22Rv1 (cell line): ENCODE measurements at regions not wholly inside any gene's neighbourhood (a gene's known extent, or its start where the extent isn't known, plus 50 kb on each side); places are given as distances from the start of the nearest gene placed in this dataset.

Source experiments
- H3K27ac ChIP-seq: fragments of 450-650 bp; 2 replicates; pipeline ENCODE4 v1.5.1; 2017
- ZFX ChIP-seq: fragments of 450-650 bp; IDR thresholded peaks from 2 replicates; pipeline ENCODE4 v1.6.1; 2017; ENCODE audit warnings: antibody characterized with exemption, borderline replicate concordance
- TF ChIP-seq, protein P1 (sequence below): fragments of 450-650 bp; IDR thresholded peaks from 2 replicates; pipeline ENCODE4 v1.5.1; 2017; ENCODE audit warnings: mild to moderate bottlenecking

- no peak overlapping the region for H3K27ac ChIP-seq
- TF ChIP-seq ZFX: no peak
- TF ChIP-seq, protein P1, sequence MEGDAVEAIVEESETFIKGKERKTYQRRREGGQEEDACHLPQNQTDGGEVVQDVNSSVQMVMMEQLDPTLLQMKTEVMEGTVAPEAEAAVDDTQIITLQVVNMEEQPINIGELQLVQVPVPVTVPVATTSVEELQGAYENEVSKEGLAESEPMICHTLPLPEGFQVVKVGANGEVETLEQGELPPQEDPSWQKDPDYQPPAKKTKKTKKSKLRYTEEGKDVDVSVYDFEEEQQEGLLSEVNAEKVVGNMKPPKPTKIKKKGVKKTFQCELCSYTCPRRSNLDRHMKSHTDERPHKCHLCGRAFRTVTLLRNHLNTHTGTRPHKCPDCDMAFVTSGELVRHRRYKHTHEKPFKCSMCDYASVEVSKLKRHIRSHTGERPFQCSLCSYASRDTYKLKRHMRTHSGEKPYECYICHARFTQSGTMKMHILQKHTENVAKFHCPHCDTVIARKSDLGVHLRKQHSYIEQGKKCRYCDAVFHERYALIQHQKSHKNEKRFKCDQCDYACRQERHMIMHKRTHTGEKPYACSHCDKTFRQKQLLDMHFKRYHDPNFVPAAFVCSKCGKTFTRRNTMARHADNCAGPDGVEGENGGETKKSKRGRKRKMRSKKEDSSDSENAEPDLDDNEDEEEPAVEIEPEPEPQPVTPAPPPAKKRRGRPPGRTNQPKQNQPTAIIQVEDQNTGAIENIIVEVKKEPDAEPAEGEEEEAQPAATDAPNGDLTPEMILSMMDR: no peak
Measured at GRCh38 chr2:145203891-145204290, 684.0 kb upstream of the ZEB2 start.

GRCh38 chr2:145199827-145200706 is 680.1 kb upstream of the ZEB2 start:
- TF ChIP-seq, protein P1: no peak
- TF ChIP-seq ZFX: no peak

DNA sequence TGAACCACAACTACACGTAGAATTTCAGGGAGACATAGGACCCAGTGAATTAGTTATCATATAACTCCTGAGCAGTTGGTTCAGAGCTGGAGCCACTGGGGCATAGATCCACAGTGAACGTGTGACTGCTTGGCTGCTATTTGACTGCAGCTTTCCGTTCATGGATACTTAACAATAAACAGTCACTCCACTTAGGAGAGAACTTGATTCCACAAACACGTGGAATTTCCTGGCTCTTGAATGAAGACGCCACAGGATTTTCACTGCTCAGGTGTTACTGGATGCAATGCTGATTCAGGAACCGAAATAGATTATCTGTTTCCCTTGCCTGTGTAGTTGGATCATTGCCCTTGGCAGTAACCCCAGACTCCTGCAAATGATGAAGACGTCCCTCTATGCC is 679.1 kb upstream of the ZEB2 start:
- H3K27ac ChIP-seq: no peak overlapping the region
- TF ChIP-seq, protein P1: no peak
- no peak for TF ChIP-seq ZFX

More at GRCh38 chr2:145199827-145200706, 680.1 kb upstream of the ZEB2 start:
- H3K27ac ChIP-seq: no peak overlapping the region

GRCh38 chr2:145198555-145198954 is 678.6 kb upstream of the ZEB2 start:
- TF ChIP-seq, protein P1: no peak
- no peak for TF ChIP-seq ZFX
- no peak overlapping the region for H3K27ac ChIP-seq

DNA sequence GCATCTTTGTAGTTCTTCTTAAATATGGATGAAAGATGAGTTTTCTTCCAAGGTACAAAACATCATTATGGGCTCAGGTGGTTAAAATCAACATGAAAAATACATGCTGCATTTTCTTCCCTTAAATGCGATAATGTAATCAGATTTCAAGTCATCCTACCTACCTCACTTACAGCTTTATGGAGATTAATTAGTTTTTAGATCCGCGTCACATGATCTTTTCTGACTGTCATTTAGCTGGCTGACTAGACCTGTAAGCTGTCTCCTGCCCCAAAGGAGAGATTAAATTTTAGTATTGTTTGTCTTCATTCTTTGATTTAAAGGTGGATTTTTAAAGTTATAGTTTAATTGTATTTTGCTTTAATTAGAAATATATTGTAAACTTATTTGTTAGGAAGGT is 678.0 kb upstream of the ZEB2 start:
- no peak overlapping the region for H3K27ac ChIP-seq
- TF ChIP-seq ZFX: no peak
- TF ChIP-seq, protein P1: no peak

- H3K27ac ChIP-seq: no peak overlapping the region
- no peak for TF ChIP-seq ZFX
- TF ChIP-seq, protein P1: no peak
Measured at GRCh38 chr2:145194673-145195072, 674.8 kb upstream of the ZEB2 start.

GRCh38 chr2:145190031-145190703 is 670.2 kb upstream of the ZEB2 start:
- H3K27ac ChIP-seq: no peak overlapping the region

More at GRCh38 chr2:145190031-145190703, 670.2 kb upstream of the ZEB2 start:
- no peak for TF ChIP-seq ZFX
- TF ChIP-seq, protein P1: no peak
